ENCODE measurements at regions not wholly inside any gene's neighbourhood (a gene's known extent, or its start where the extent isn't known, plus 50 kb on each side); places are given as distances from the start of the nearest gene placed in this dataset.

DNA sequence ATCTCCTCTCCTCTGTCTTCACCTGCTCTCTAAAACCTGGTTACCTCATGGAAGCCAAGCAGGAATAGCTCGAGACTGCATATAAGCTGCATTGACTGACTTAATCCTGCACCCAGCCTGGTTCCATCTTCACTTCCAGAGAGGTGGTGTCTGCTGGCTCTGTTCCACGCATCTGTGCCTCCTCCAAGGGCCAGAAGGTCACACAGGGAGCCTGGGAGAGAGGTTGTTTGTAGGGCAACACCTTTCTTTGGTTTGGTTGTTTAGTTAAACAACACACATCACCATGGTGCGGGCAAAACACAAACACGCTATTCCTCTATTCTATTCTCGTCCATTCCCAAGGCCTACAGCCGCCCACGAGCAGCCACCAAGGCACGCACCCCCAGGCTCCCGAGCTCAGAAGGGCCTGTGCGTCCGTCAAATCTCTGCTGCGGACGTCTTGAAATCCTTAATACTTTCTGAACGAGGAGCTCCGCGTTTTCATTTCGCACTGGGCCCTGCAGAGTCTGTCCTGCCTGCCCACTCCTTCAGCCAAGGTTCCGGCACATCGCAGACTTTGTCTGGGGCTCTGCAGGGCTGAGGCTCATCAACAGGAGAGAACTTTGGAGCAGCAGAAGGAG, 116.2 kb downstream of the RIPK4 start:
- no peak for ATAC-seq
- H3K27ac ChIP-seq = peak overlapping the region in 2 of 4 donors; percentile 57 to 65

DNA sequence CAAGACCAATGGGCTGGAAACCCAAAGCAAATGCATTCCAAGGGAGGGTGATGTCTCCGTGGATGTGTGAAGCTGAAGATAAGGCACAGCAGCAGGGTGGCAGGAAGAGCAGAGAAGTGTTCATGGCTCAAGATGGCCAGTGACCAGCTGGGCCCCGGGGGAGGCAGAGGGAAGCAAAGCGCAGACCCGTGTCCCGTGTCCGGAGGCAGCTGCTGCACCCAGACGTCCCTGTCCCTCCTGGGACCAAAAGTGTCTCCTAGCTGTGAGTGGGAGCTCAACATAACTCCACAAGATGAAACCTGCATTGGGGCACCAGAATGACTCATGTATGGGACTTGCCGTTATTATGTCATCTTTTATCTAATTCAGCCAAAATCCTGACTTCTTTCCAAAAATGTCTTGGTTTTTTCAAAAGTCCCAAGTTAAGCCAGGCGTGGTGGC, 118.2 kb downstream of the RIPK4 start:
- WGBS, 2 donors = 75 to 87% methylated on average over 9 of the region's 9 CpGs
- no peak overlapping the region for H3K4me3 ChIP-seq
- ATAC-seq = peak; percentile 27

More for the DNA sequence above, 116.2 kb downstream of the RIPK4 start:
- no peaks in the 10 kb centered on the region for H3K9me3 ChIP-seq
- WGBS, 2 donors = 85 to 89% methylated on average over 16 to 19 of the region's 19 CpGs
- no peaks in the 10 kb centered on the region for H3K36me3 ChIP-seq (replicated peaks in 1 of 2; ENCODE audit: insufficient read depth in 1 of 2, low read depth in 2 of 2)
- TF ChIP-seq POLR2A (IDR thresholded peaks at IDR 0.05) = no peak
- TF ChIP-seq, protein P1, sequence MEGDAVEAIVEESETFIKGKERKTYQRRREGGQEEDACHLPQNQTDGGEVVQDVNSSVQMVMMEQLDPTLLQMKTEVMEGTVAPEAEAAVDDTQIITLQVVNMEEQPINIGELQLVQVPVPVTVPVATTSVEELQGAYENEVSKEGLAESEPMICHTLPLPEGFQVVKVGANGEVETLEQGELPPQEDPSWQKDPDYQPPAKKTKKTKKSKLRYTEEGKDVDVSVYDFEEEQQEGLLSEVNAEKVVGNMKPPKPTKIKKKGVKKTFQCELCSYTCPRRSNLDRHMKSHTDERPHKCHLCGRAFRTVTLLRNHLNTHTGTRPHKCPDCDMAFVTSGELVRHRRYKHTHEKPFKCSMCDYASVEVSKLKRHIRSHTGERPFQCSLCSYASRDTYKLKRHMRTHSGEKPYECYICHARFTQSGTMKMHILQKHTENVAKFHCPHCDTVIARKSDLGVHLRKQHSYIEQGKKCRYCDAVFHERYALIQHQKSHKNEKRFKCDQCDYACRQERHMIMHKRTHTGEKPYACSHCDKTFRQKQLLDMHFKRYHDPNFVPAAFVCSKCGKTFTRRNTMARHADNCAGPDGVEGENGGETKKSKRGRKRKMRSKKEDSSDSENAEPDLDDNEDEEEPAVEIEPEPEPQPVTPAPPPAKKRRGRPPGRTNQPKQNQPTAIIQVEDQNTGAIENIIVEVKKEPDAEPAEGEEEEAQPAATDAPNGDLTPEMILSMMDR (IDR thresholded peaks at IDR 0.05) = no peak
- H3K4me1 ChIP-seq = peaks cover 20% of the 10 kb centered on the region
- H3K4me3 ChIP-seq = no peak overlapping the region
- DNase-seq = no peak
- intact Hi-C loops (cut with DNase I) = no loop called here
- H3K27me3 ChIP-seq = no peaks in the 10 kb centered on the region

DNA sequence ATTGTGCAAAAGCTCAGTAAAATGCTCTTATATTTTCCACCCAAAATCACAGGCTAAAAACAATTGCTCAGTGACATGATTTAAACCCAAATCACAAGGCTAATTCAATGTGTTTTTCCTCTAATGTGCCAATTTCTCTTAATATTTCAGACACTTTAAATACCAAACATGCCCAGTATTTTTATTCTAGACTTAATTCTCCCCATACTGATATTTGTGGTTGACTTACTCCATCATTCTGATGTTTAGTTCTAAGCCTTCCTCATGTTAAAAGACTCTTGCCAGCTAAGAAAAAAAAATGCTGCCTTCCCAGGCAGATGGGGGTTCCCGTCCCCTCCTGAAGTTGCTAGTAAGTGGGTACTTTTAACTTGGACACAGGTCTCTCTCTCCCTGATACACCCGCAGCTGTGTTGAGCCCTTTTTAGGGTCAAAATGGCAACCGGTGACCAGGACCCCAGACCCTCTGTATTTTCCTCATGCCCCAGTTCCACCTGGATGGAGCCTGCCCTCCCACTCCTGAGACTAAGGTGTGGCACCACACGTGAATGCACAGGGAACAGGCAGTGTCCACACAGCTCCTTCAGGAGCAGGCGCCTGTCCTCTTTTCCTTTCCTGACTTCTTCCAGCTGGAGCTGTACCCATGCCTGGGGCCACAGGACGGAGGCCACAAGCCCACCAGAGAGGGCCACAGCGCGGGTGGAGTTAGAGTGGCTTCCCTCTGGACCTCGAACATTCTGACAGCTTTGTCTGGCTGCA, 118.9 kb downstream of the RIPK4 start:
- 88 to 90% methylated on average over 9 of the region's 9 CpGs for WGBS, 2 donors
- TF ChIP-seq, protein P1 (IDR thresholded peaks at IDR 0.05) = no peak
- no peak for TF ChIP-seq POLR2A (IDR thresholded peaks at IDR 0.05)

More for the DNA sequence above, 118.2 kb downstream of the RIPK4 start:
- Histone ChIP-seq H3K9me3 (no peaks in the 10 kb centered on the region), H3K27me3 (no peaks in the 10 kb centered on the region), H3K4me1 (peaks cover 18% of the 10 kb centered on the region), H3K36me3 (replicated peaks in 1 of 2; ENCODE audit: insufficient read depth in 1 of 2, low read depth in 2 of 2) (no peaks in the 10 kb centered on the region), H3K27ac (no peak overlapping the region)
- TF ChIP-seq POLR2A (IDR thresholded peaks at IDR 0.05) = no peak
- TF ChIP-seq, protein P1 (IDR thresholded peaks at IDR 0.05) = no peak
- intact Hi-C loops (cut with DNase I) = no loop called here
- DNase-seq = no peak

DNA sequence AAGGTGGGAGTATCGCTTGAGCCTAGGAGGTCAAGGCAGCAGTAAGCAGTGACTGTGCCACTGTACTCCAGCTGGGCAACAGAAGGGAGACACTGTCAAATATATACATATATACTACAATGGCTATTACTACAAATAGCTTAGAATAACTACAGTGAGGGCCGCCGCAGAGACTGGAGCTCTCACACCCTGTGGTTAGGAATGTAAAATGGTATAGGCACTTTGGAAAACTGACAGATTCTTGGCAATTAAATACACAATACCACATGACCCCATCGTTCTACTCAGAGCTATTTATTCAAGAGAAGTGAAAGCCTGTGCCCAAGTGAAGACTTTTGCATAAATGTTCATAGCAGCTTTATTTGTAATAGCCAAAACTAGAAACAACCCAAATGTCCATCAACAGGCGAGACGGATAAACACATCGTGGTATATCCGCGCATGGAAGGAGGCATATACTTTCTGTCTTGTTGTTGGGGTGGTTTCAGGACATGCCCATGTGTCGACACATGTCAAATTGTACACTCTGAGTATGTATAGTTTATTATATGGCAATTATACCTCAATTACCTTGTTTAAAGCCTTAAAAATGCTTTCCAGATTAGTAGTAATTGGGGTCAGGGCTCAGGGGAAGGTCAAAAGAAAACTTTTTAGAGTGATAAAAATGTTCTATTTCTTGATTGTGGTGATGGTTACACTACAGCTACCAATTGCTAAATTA, 123.4 kb downstream of the RIPK4 start:
- ATAC-seq (no peak), DNase-seq (no peak)
- H3K36me3 ChIP-seq (replicated peaks in 1 of 2; ENCODE audit: insufficient read depth in 1 of 2, low read depth in 2 of 2) = no peaks in the 10 kb centered on the region
- H3K9me3 ChIP-seq = no peaks in the 10 kb centered on the region
- no peaks in the 10 kb centered on the region for H3K4me1 ChIP-seq
- 76 to 78% methylated on average over 10 of the region's 10 CpGs for WGBS, 2 donors
- H3K4me3 ChIP-seq = no peak overlapping the region
- intact Hi-C loops (cut with DNase I) = no loop called here
- no peak for TF ChIP-seq POLR2A (IDR thresholded peaks at IDR 0.05)
- TF ChIP-seq, protein P1 (IDR thresholded peaks at IDR 0.05) = no peak
- H3K27me3 ChIP-seq = no peaks in the 10 kb centered on the region
- peak overlapping the region in 1 of 4 donors; percentile 80 for H3K27ac ChIP-seq

More for the DNA sequence above, 118.9 kb downstream of the RIPK4 start:
- H3K4me1 ChIP-seq = peaks cover 14% of the 10 kb centered on the region
- intact Hi-C loops (cut with DNase I) = no loop called here
- H3K36me3 ChIP-seq (replicated peaks in 1 of 2; ENCODE audit: insufficient read depth in 1 of 2, low read depth in 2 of 2) = no peaks in the 10 kb centered on the region
- no peaks in the 10 kb centered on the region for H3K9me3 ChIP-seq
- H3K27me3 ChIP-seq = no peaks in the 10 kb centered on the region
- no peak overlapping the region for H3K27ac ChIP-seq
- no peak overlapping the region for H3K4me3 ChIP-seq
- DNase-seq = no peak
- ATAC-seq = no peak
